ENCODE measurements at regions not wholly inside any gene's neighbourhood (a gene's known extent, or its start where the extent isn't known, plus 50 kb on each side); places are given as distances from the start of the nearest gene placed in this dataset.

- TF ChIP-seq CTCF (IDR thresholded peaks at IDR 0.05; ENCODE audit: low read depth, low read length, missing control alignments), result no peak
- H3K4me3 ChIP-seq (ENCODE audit: low read depth, low read length), result no peak overlapping the region
- DNase-seq (ENCODE audit: low read depth), result no peak
Observed at GRCh38 chr12:43029971-43030370, 440.4 kb upstream of the PRICKLE1 start.

GRCh38 chr12:43028826-43029225, 439.3 kb upstream of the PRICKLE1 start:
- DNase-seq (ENCODE audit: low read depth), result no peak
- H3K4me3 ChIP-seq (ENCODE audit: low read depth, low read length), result no peak overlapping the region
- TF ChIP-seq CTCF (IDR thresholded peaks at IDR 0.05; ENCODE audit: low read depth, low read length, missing control alignments), result no peak

GRCh38 chr12:43022838-43023237, 433.3 kb upstream of the PRICKLE1 start:
- H3K4me3 ChIP-seq (ENCODE audit: low read depth, low read length), result no peak overlapping the region
- no peak for DNase-seq (ENCODE audit: low read depth)
- TF ChIP-seq CTCF (IDR thresholded peaks at IDR 0.05; ENCODE audit: low read depth, low read length, missing control alignments), result no peak

- no peak for TF ChIP-seq CTCF (IDR thresholded peaks at IDR 0.05; ENCODE audit: low read depth, low read length, missing control alignments)
- no peak for DNase-seq (ENCODE audit: low read depth)
- H3K4me3 ChIP-seq (ENCODE audit: low read depth, low read length), result no peak overlapping the region
Observed at GRCh38 chr12:43015090-43015737, 425.7 kb upstream of the PRICKLE1 start.

- TF ChIP-seq CTCF (IDR thresholded peaks at IDR 0.05; ENCODE audit: low read depth, low read length, missing control alignments), result no peak
- H3K4me3 ChIP-seq (ENCODE audit: low read depth, low read length), result no peak overlapping the region
- no peak for DNase-seq (ENCODE audit: low read depth)
Observed at GRCh38 chr12:43011383-43011926, 421.9 kb upstream of the PRICKLE1 start.

GRCh38 chr12:43009846-43010240, 420.3 kb upstream of the PRICKLE1 start:
- DNase-seq (ENCODE audit: low read depth), result no peak
- TF ChIP-seq CTCF (IDR thresholded peaks at IDR 0.05; ENCODE audit: low read depth, low read length, missing control alignments), result no peak
- H3K4me3 ChIP-seq (ENCODE audit: low read depth, low read length), result no peak overlapping the region
